Smooth muscle cell (in vitro differentiated cells): ENCODE measurements at regions not wholly inside any gene's neighbourhood (a gene's known extent, or its start where the extent isn't known, plus 50 kb on each side); places are given as distances from the start of the nearest gene placed in this dataset.

Experiments used
- DNase-seq: peaks from one replicate; lab custom pipeline; 2025; ENCODE audit not compliant: unreplicated experiment; lab: John Stamatoyannopoulos, UW
- H2AFZ ChIP-seq: fragments of 200-600 bp; sonication (generic); 2 replicates; pipeline ENCODE4 v1.6.0; 2016; ENCODE audit warnings: antibody characterized with exemption, low read depth, mild to moderate bottlenecking
- H3F3A ChIP-seq: fragments of 200-600 bp; sonication (generic); 2 replicates; pipeline ENCODE4 v1.6.0; 2017; ENCODE audit warnings: antibody characterized with exemption, low read depth
- H3K27ac ChIP-seq: fragments of 200-600 bp; sonication (generic); 2 replicates; pipeline ENCODE4 v1.5.1; 2016; ENCODE audit warnings: low read depth, mild to moderate bottlenecking
- H3K27me3 ChIP-seq: fragments of 200-600 bp; sonication (generic); 2 replicates; pipeline ENCODE4 v1.6.1; 2016; ENCODE audit warnings: low read depth, mild to moderate bottlenecking
- H3K36me3 ChIP-seq: fragments of 200-600 bp; sonication (generic); 2 replicates; pipeline ENCODE4 v1.5.1; 2016; ENCODE audit warnings: low read depth
- H3K4me1 ChIP-seq: fragments of 200-600 bp; sonication (generic); 2 replicates; pipeline ENCODE4 v1.5.1; 2016; ENCODE audit warnings: low read depth
- H3K4me2 ChIP-seq: fragments of 200-600 bp; sonication (generic); 2 replicates; pipeline ENCODE4 v1.6.0; 2016; ENCODE audit warnings: mild to moderate bottlenecking
- H3K4me3 ChIP-seq: fragments of 200-600 bp; sonication (generic); 2 replicates; pipeline ENCODE4 v1.5.1; 2016; ENCODE audit warnings: mild to moderate bottlenecking
- H3K79me2 ChIP-seq: fragments of 200-600 bp; sonication (generic); 2 replicates; pipeline ENCODE4 v1.6.0; 2016; ENCODE audit warnings: low read depth, mild to moderate bottlenecking
- H3K9ac ChIP-seq: fragments of 200-600 bp; sonication (generic); 2 replicates; pipeline ENCODE4 v1.6.0; 2016; ENCODE audit warnings: low read depth
- H3K9me3 ChIP-seq: fragments of 200-600 bp; sonication (generic); replicated peaks from 2 replicates; pipeline ENCODE4 v1.5.1; 2016; ENCODE audit warnings: low read depth
- H4K20me1 ChIP-seq: fragments of 200-600 bp; sonication (generic); 2 replicates; pipeline ENCODE4 v1.6.0; 2016; ENCODE audit warnings: low read depth
- CTCF ChIP-seq: fragments of 200-600 bp; sonication (generic); IDR thresholded peaks from 2 replicates; pipeline ENCODE4 v1.5.1; 2017; ENCODE audit warnings: borderline replicate concordance, mild to moderate bottlenecking, antibody characterized with exemption; ENCODE audit not compliant: insufficient read depth, poor library complexity, severe bottlenecking
- WGBS: methylation state at CpG from one replicate; pipeline ENCODE4 v1.1.7; 2016; ENCODE audit warnings: low lambda C conversion rate; 5-methylcytosine and 5-hydroxymethylcytosine counted together

- no peak overlapping the region for H3K4me2 ChIP-seq
- no peak for TF ChIP-seq CTCF
- no peak overlapping the region for H3K27ac ChIP-seq
- no peak overlapping the region for H3K9ac ChIP-seq
- H3F3A ChIP-seq: no peaks in the 10 kb centered on the region
- no peak overlapping the region for H3K4me3 ChIP-seq
- no peak for DNase-seq
- WGBS: 87% methylated on average over 4 of the region's 4 CpGs
- no peaks in the 10 kb centered on the region for H3K79me2 ChIP-seq
- H3K36me3 ChIP-seq: no peaks in the 10 kb centered on the region
- H2AFZ ChIP-seq: no peak overlapping the region
- H3K4me1 ChIP-seq: peaks cover 1% of the 10 kb centered on the region
- no peaks in the 10 kb centered on the region for H4K20me1 ChIP-seq
- no peaks in the 10 kb centered on the region for H3K27me3 ChIP-seq
- H3K9me3 ChIP-seq: no peaks in the 10 kb centered on the region
Observed at GRCh38 chr14:87153901-87154300, 839.1 kb downstream of the GALC start.

GRCh38 chr14:87153391-87153790, 839.6 kb downstream of the GALC start:
- Histone ChIP-seq H3K9ac (no peak overlapping the region), H3K9me3 (no peaks in the 10 kb centered on the region), H4K20me1 (no peaks in the 10 kb centered on the region), H3F3A (no peaks in the 10 kb centered on the region), H3K36me3 (no peaks in the 10 kb centered on the region), H3K27ac (no peak overlapping the region), H3K4me1 (peaks cover 6% of the 10 kb centered on the region), H3K4me3 (no peak overlapping the region), H3K27me3 (no peaks in the 10 kb centered on the region), H3K79me2 (no peaks in the 10 kb centered on the region), H2AFZ (no peak overlapping the region), H3K4me2 (no peak overlapping the region)
- DNase-seq: no peak
- 91% methylated on average over 2 of the region's 2 CpGs for WGBS
- no peak for TF ChIP-seq CTCF

- no peak overlapping the region for H3K27ac ChIP-seq
- H3K36me3 ChIP-seq: no peaks in the 10 kb centered on the region
- H4K20me1 ChIP-seq: no peaks in the 10 kb centered on the region
- H3K4me1 ChIP-seq: peaks cover 8% of the 10 kb centered on the region
- no peak for DNase-seq
- H3K79me2 ChIP-seq: no peaks in the 10 kb centered on the region
- H3K9ac ChIP-seq: no peak overlapping the region
- no peak for TF ChIP-seq CTCF
- H3K9me3 ChIP-seq: no peaks in the 10 kb centered on the region
- no peaks in the 10 kb centered on the region for H3K27me3 ChIP-seq
- no peak overlapping the region for H3K4me2 ChIP-seq
- WGBS: 59% methylated on average over 5 of the region's 5 CpGs
- H3K4me3 ChIP-seq: no peak overlapping the region
- H3F3A ChIP-seq: no peaks in the 10 kb centered on the region
- no peak overlapping the region for H2AFZ ChIP-seq
Observed at GRCh38 chr14:87152693-87153092, 840.3 kb downstream of the GALC start.

- peak overlapping the region; percentile 21 for H2AFZ ChIP-seq
- peak overlapping the region; percentile 34 for H3K4me2 ChIP-seq
Observed at GRCh38 chr14:87149583-87150354, 843.2 kb downstream of the GALC start.

More at GRCh38 chr14:87149583-87150354, 843.2 kb downstream of the GALC start:
- 24% methylated on average over 6 of the region's 6 CpGs for WGBS
- no peak overlapping the region for H3K9ac ChIP-seq
- no peaks in the 10 kb centered on the region for H3K9me3 ChIP-seq
- H3F3A ChIP-seq: no peaks in the 10 kb centered on the region
- DNase-seq: no peak
- peak overlapping the region; percentile 32 for H3K27ac ChIP-seq
- H3K27me3 ChIP-seq: no peaks in the 10 kb centered on the region
- no peaks in the 10 kb centered on the region for H4K20me1 ChIP-seq
- no peaks in the 10 kb centered on the region for H3K36me3 ChIP-seq
- peaks cover 8% of the 10 kb centered on the region for H3K4me1 ChIP-seq
- no peak overlapping the region for H3K4me3 ChIP-seq
- H3K79me2 ChIP-seq: no peaks in the 10 kb centered on the region
- no peak for TF ChIP-seq CTCF
